GM19468 (cell line): ENCODE measurements at regions not wholly inside any gene's neighbourhood (a gene's known extent, or its start where the extent isn't known, plus 50 kb on each side); places are given as distances from the start of the nearest gene placed in this dataset.

Experiments
- ATAC-seq: cut with Tn5 transposase; IDR thresholded peaks from one replicate; pipeline ENCODE4 v1.9.1; 2021; ENCODE audit warnings: mild to moderate bottlenecking, moderate library complexity, moderate number of reproducible peaks; ENCODE audit not compliant: unreplicated experiment; ENCODE audit errors: extremely low read depth

GRCh38 chr17:73722165-73722564 is 77.9 kb upstream of the SDK2 start:
- no peak for ATAC-seq

- no peak for ATAC-seq
These were observed 79.1 kb upstream of the SDK2 start for GRCh38 chr17:73723317-73723716.

- no peak for ATAC-seq
These were observed 80.1 kb upstream of the SDK2 start for GRCh38 chr17:73724341-73724740.

GRCh38 chr17:73724990-73725389 is 80.7 kb upstream of the SDK2 start:
- no peak for ATAC-seq

GRCh38 chr17:73725794-73726515 is 81.7 kb upstream of the SDK2 start:
- ATAC-seq = no peak

- no peak for ATAC-seq
These were observed 83.7 kb upstream of the SDK2 start for GRCh38 chr17:73727941-73728340.

GRCh38 chr17:73729101-73729500 is 84.9 kb upstream of the SDK2 start:
- ATAC-seq = no peak

- no peak for ATAC-seq
These were observed 87.5 kb upstream of the SDK2 start for GRCh38 chr17:73731733-73732132.

- no peak for ATAC-seq
These were observed 89.3 kb upstream of the SDK2 start for GRCh38 chr17:73733517-73733916.

- no peak for ATAC-seq
These were observed 91.0 kb upstream of the SDK2 start for GRCh38 chr17:73735245-73735644.

GRCh38 chr17:73738751-73739575 is 94.7 kb upstream of the SDK2 start:
- no peak for ATAC-seq

GRCh38 chr17:73740370-73740769 is 96.1 kb upstream of the SDK2 start:
- no peak for ATAC-seq

- no peak for ATAC-seq
These were observed 98.7 kb upstream of the SDK2 start for GRCh38 chr17:73742948-73743381.

- ATAC-seq = no peak
These were observed 99.4 kb upstream of the SDK2 start for GRCh38 chr17:73743518-73744201.

- ATAC-seq = no peak
These were observed 100.2 kb upstream of the SDK2 start for GRCh38 chr17:73744411-73744810.

- no peak for ATAC-seq
These were observed 102.2 kb upstream of the SDK2 start for GRCh38 chr17:73746314-73747073.

GRCh38 chr17:73747221-73748002 is 103.2 kb upstream of the SDK2 start:
- no peak for ATAC-seq

- no peak for ATAC-seq
These were observed 104.3 kb upstream of the SDK2 start for GRCh38 chr17:73748508-73748907.

- ATAC-seq = no peak
These were observed 105.1 kb upstream of the SDK2 start for GRCh38 chr17:73749337-73749823.
